ENCODE measurements at regions not wholly inside any gene's neighbourhood (a gene's known extent, or its start where the extent isn't known, plus 50 kb on each side); places are given as distances from the start of the nearest gene placed in this dataset.
"Not testable (repeated sequence)": the region's sequence is repeated elsewhere in the genome, so short reads cannot be mapped to it uniquely, and the experiment has no call there.

DNA sequence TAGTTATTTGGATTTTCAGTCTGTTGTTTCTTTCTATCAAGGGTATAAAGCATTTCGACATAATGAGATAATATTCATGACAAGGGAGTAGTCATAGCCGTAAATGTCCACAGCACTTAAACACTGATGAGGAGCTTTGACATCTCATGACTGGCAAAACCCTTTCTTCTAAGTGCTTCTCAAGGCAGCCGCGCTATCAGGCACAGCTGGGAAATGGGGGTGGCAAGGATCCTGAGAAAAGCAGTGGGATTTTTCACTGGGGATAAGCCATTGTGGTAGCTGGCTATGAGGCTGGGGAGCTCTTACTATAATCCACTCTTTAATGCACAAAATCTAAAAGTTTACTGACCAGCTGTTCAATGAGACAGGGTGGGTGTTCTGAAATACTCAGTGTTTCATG lies 493.2 kb upstream of the KLF6 start:
- DNase-seq (ENCODE audit: low spot score), result no peak
- Mint-ChIP-seq H3K27ac (ENCODE audit: unreplicated experiment) (no peak overlapping the region), H3K36me3 (ENCODE audit: low read depth) (no peaks in the 10 kb centered on the region), H3K9me3 (ENCODE audit: low read depth) (peaks cover 5% of the 10 kb centered on the region), H3K4me1 (ENCODE audit: low read depth) (peaks cover 46% of the 10 kb centered on the region), H3K27me3 (ENCODE audit: low read depth) (no peaks in the 10 kb centered on the region), H3K4me3 (ENCODE audit: unreplicated experiment) (no peak overlapping the region)
- TF ChIP-seq, protein P1, sequence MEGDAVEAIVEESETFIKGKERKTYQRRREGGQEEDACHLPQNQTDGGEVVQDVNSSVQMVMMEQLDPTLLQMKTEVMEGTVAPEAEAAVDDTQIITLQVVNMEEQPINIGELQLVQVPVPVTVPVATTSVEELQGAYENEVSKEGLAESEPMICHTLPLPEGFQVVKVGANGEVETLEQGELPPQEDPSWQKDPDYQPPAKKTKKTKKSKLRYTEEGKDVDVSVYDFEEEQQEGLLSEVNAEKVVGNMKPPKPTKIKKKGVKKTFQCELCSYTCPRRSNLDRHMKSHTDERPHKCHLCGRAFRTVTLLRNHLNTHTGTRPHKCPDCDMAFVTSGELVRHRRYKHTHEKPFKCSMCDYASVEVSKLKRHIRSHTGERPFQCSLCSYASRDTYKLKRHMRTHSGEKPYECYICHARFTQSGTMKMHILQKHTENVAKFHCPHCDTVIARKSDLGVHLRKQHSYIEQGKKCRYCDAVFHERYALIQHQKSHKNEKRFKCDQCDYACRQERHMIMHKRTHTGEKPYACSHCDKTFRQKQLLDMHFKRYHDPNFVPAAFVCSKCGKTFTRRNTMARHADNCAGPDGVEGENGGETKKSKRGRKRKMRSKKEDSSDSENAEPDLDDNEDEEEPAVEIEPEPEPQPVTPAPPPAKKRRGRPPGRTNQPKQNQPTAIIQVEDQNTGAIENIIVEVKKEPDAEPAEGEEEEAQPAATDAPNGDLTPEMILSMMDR (IDR thresholded peaks at IDR 0.05), result no peak

DNA sequence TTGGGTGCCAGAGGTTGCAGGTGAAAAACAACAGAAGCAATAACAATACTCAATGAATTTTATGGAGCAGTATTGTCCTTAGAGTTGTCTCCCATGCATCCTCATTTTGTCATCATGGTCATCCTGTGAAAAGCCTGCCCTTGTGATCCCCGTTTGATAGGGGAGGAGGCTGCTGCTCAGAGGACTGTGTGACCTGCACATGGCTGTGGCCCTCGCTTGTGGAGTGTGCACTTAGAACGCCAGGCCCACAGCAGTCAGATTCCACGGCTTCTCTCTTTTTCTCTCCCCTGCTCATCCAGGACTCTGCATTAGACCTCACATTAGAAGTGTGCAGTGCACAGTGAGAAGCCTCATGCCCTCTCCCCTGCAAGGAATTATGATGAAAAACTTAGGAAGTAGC lies 491.1 kb upstream of the KLF6 start:
- Mint-ChIP-seq H3K27ac (ENCODE audit: unreplicated experiment) (no peak overlapping the region), H3K9me3 (ENCODE audit: low read depth) (peaks cover 5% of the 10 kb centered on the region), H3K36me3 (ENCODE audit: low read depth) (no peaks in the 10 kb centered on the region), H3K4me3 (ENCODE audit: unreplicated experiment) (no peak overlapping the region), H3K4me1 (ENCODE audit: low read depth) (peaks cover 34% of the 10 kb centered on the region), H3K27me3 (ENCODE audit: low read depth) (no peaks in the 10 kb centered on the region)
- TF ChIP-seq, protein P1 (IDR thresholded peaks at IDR 0.05), result no peak
- DNase-seq (ENCODE audit: low spot score), result no peak

DNA sequence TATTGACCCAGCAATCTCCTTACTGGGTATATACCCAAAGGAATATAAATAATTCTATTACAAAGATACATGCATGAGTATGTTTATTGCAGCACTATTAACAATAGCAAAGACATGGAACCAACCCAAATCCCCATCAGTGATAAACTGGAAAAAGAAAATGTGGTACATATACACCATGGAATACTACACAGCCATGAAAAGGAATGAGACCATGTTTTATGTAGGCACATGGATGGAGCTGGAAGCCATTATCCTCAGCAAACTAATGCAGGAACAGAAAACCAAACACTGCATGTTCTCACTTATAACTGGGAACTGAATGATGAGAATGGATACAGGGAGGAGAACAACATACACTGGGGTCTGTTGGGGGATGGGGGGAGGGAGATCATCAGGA lies 489.7 kb upstream of the KLF6 start:
- H3K4me1 Mint-ChIP-seq (ENCODE audit: low read depth), result peaks cover 32% of the 10 kb centered on the region
- DNase-seq (ENCODE audit: low spot score); H3K36me3 Mint-ChIP-seq (ENCODE audit: low read depth); H3K4me3 Mint-ChIP-seq (ENCODE audit: unreplicated experiment); H3K9me3 Mint-ChIP-seq (ENCODE audit: low read depth); H3K27ac Mint-ChIP-seq (ENCODE audit: unreplicated experiment); H3K27me3 Mint-ChIP-seq (ENCODE audit: low read depth): not testable (repeated sequence)

DNA sequence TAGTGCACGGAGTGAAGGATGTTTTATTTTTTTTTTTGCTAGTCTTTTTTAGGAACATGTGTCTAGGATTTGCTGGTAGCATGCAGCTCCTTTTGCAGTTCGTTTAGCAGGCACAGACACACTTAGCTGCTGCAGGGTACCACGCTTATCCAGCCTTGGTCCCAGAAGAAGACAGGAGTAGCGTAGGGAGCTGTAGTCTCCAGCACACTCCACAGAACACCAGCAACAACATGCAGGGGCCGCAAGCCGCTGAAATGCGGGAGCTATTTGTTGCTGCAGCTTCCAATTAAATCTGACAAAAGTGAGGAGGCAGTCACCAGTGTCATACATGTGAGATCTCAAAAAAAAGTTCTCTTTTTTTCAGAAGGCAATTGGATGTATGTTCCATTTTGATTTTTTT lies 486.2 kb upstream of the KLF6 start:
- Mint-ChIP-seq H3K36me3 (ENCODE audit: low read depth) (no peaks in the 10 kb centered on the region), H3K4me1 (ENCODE audit: low read depth) (peaks cover 41% of the 10 kb centered on the region), H3K9me3 (ENCODE audit: low read depth) (peaks cover 5% of the 10 kb centered on the region), H3K4me3 (ENCODE audit: unreplicated experiment) (peak overlapping the region; percentile 5), H3K27me3 (ENCODE audit: low read depth) (no peaks in the 10 kb centered on the region), H3K27ac (ENCODE audit: unreplicated experiment) (peak overlapping the region; percentile 76)
- no peak for DNase-seq (ENCODE audit: low spot score)
- TF ChIP-seq, protein P1 (IDR thresholded peaks at IDR 0.05), result no peak

DNA sequence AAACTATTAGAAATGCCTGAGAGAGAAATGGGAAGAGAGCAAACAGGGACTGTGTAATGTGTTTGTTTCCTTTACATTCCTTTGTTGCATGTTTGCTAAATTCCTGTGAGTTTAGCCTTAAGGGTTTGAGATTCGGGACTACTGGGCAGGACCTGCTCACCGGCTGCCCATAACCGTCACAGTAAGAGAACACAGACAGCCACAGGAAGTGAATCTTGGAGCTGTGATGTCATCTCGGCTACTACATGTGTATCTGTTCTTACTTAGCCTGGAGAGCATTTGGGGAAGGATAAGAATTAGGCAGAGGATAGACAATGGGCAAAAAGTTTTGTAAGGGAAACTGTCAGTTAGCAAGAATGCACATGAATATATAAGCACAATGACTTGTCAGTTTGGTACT lies 485.1 kb upstream of the KLF6 start:
- peak overlapping the region; percentile 18 for H3K27ac Mint-ChIP-seq (ENCODE audit: unreplicated experiment)
- DNase-seq (ENCODE audit: low spot score), result no peak

DNA sequence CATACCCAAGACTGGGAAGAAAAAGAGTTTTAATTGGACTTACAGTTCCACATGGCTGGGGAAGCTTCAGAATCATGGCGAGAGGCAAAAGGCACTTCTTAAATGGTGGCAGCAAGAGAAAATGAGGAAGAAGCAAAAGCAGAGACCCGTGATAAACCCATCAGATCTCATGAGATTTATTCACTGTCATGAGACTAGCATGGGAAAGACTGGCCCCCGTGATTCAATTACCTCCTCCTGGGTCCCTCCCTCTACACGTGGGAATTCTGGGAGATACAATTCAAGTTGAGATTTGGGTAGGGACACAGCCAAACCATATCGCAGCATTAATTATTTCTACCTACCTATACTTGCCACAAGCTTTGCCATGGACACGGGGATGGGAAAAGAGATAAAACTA lies 483.5 kb upstream of the KLF6 start:
- H3K27me3 Mint-ChIP-seq (ENCODE audit: low read depth); H3K36me3 Mint-ChIP-seq (ENCODE audit: low read depth); H3K27ac Mint-ChIP-seq (ENCODE audit: unreplicated experiment); H3K9me3 Mint-ChIP-seq (ENCODE audit: low read depth); DNase-seq (ENCODE audit: low spot score); H3K4me3 Mint-ChIP-seq (ENCODE audit: unreplicated experiment): not testable (repeated sequence)
- peaks cover 53% of the 10 kb centered on the region for H3K4me1 Mint-ChIP-seq (ENCODE audit: low read depth)

More for the DNA sequence above, 485.1 kb upstream of the KLF6 start:
- H3K27me3 Mint-ChIP-seq (ENCODE audit: low read depth), result no peaks in the 10 kb centered on the region
- no peak overlapping the region for H3K4me3 Mint-ChIP-seq (ENCODE audit: unreplicated experiment)
- H3K9me3 Mint-ChIP-seq (ENCODE audit: low read depth), result peaks cover 5% of the 10 kb centered on the region
- H3K36me3 Mint-ChIP-seq (ENCODE audit: low read depth), result no peaks in the 10 kb centered on the region
- peaks cover 45% of the 10 kb centered on the region for H3K4me1 Mint-ChIP-seq (ENCODE audit: low read depth)
- TF ChIP-seq, protein P1 (IDR thresholded peaks at IDR 0.05), result no peak

Measured in chondrocyte (in vitro differentiated cells).